HK-2 (cell line): ENCODE measurements at regions not wholly inside any gene's neighbourhood (a gene's known extent, or its start where the extent isn't known, plus 50 kb on each side); places are given as distances from the start of the nearest gene placed in this dataset.
"Not testable (repeated sequence)": the region's sequence is repeated elsewhere in the genome, so short reads cannot be mapped to it uniquely, and the experiment has no call there.

Experiments
- DNase-seq: peaks from one replicate; pipeline ENCODE4 v3.0.0-alpha.2; 2018; ENCODE audit not compliant: unreplicated experiment

DNA sequence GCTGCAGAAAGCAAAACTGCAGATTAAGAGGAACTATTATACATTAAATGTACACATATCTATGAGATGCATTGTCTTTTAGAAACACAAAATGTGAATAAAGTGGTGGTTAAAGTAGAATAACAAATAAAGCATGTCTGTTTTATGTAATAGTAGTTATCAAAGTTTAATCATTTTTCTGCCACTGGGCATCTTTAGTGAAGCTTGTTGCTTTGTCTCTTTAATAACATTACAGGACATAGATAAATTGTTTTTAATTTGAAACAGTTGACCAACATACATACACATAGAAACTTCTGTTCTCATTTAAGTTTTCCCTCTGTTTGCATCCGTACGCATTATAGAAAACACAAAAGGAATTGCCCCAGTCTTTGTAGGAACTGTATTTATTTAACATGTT lies 1700.0 kb upstream of the ADGRL3 start:
- DNase-seq, result no peak

- no peak for DNase-seq
Measured at GRCh38 chr4:59503731-59504130, 1696.4 kb upstream of the ADGRL3 start.

GRCh38 chr4:59511809-59512208 lies 1688.3 kb upstream of the ADGRL3 start:
- DNase-seq, result not testable (repeated sequence)

- DNase-seq, result no peak
Measured at GRCh38 chr4:59517007-59517406, 1683.1 kb upstream of the ADGRL3 start.

GRCh38 chr4:59518005-59518823 lies 1681.9 kb upstream of the ADGRL3 start:
- DNase-seq, result no peak

GRCh38 chr4:59525885-59526284 lies 1674.2 kb upstream of the ADGRL3 start:
- no peak for DNase-seq

DNA sequence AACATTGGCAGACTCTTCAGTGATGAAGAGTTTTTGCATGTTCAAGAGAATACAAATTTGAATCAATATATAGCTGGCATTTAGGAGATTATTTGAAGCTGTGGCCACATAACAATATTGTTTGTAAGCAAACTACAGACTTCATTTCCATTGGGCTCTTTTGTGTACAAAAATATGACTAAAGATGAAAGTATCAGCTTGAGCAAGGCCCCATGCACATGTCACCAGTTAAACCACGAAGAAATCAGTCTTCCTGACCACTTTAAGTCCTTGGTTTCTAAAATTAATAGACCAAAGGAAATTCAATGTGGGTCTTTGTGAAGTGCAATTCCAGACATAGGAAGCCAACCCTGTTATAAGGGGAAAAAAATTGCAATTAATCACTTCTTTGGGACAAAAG lies 1664.6 kb upstream of the ADGRL3 start:
- DNase-seq, result no peak

GRCh38 chr4:59536428-59536827 lies 1663.7 kb upstream of the ADGRL3 start:
- no peak for DNase-seq

- DNase-seq, result no peak
Measured at GRCh38 chr4:59537246-59537886, 1662.8 kb upstream of the ADGRL3 start.

DNA sequence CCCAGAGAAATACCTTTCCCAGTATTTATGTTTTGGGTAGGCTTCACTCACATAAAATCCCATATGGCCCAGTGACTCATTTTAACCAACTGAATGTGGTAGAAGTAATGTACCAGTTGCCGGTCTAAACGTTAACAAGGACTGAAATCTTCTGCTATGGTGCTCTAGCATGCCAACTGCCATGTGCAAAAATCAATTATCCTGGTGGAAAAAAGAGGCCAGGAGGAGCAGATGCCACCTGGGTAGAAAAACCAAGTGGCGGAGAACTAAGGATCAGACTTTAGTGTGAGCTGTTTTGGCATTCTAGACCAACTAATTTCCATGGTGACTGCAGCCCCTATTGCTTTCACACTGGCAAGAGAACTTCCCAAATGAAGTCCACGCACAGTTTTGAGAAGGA lies 1660.7 kb upstream of the ADGRL3 start:
- DNase-seq, result no peak

DNA sequence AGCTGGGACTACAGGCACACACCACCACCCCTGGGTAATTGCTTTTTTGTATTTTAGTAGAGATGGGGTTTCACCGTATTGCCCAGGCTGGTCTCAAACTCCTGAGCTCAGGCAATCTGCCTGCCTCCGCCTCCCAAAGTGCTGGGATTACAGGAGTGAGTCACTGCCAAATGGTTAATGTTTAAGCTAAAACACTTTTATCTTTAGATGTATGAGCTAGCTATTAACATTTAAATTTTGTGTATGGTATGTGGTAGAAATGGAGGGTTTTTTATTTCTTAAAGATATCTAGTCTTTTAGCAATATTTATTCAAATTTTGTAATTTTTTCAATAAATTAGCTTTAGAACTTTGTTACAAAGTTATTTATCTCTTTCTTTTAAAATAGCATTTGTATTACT lies 1659.8 kb upstream of the ADGRL3 start:
- no peak for DNase-seq

DNA sequence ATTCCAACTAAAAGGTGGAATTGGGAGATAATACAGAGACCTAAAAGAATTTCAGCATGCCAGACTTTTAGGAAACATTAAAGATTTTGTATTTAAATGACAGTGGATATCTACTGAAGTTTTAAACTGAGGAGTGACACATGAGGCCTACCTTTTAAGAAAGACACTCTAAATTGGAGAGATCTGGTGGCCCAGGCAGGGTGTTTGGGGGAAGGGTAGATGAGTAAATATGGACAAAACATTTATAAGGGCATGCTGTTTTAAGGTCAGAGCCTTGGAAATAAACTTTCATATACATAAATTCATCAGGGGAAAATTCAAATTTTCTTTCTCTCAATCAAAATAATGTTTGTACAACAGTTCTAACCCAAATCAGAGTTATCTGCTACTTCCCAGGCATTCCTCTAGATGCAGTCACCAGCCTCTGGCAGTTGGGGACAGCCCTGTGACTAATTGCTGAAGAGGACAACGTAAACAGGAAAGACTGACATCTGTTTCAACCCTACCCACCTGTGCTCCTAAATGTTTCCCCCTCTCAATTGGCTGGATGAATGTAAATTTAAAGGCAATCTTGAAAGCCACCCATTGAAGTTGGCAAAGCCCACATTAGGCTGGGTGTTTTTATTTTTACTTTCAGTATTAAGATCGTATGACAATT lies 1646.9 kb upstream of the ADGRL3 start:
- peak; percentile 14 for DNase-seq

- no peak for DNase-seq
Measured at GRCh38 chr4:59553721-59554091, 1646.4 kb upstream of the ADGRL3 start.

DNA sequence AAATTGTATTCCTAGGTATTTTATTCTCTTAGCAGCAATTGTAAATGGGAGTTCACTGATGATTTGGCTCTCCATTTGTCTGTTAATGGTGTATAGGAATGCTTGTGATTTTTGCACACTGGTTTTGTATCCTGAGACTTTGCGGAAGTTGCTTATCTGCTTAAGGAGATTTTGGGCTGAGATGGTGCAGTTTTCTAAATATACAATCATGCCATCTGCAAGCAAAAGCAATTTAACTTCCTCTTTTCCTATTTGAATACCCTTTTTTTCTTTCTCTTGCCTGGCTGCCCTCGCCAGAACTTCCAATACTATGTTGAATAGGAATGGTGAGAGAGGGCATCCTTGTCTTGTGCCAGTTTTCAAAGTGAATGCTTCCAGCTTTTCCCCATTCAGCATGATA lies 1643.9 kb upstream of the ADGRL3 start:
- not testable (repeated sequence) for DNase-seq

- not testable (repeated sequence) for DNase-seq
Measured at GRCh38 chr4:59560141-59560648, 1639.9 kb upstream of the ADGRL3 start.

DNA sequence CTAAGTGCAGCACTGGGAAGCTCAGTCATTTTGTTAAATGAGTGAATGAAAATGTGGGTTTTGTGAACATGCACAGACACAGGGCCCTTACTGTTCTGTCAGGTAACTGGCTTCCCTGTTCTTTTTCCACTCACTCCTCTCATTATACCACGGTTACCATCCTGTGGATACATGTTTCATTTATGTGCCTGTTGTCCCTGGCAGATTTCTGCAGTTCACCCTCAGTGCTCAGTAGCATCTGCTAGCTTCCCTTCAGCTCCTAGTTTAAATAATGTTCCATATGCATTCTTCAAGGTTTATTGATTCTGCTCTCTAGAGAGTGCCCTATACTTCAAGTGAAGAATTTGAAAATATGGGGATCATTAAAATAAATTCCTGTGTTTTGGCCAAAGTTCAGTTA lies 1634.3 kb upstream of the ADGRL3 start:
- no peak for DNase-seq

- no peak for DNase-seq
Measured at GRCh38 chr4:59570860-59571476, 1629.2 kb upstream of the ADGRL3 start.

DNA sequence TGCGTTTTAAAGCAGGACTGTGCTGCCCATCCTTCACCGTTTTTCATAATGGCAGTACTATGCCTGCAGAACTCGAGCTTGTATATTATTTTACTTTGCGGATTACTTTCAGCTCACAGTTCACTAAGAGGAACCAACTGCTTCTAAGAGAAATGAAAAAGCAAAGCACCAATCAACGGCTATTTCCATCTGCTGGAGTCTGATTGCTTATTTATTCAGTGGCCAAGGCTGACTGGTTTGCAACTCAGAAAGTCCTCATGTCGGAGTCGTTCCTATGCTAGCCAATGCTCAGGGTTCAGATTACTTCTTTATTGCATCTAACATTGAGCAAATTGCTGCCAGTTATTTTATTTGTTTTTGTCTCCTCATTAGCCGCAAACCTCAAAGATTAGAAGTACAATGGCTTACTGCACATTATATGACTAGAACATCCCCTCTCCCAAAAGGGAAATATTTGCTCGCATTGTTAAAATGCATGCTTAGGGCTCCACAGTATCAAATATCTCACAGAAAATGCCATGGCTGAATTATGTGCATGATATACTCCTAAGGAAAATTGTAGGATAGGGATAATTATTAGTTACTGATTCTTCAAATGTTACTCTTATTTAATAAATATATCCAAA lies 1628.2 kb upstream of the ADGRL3 start:
- no peak for DNase-seq

DNA sequence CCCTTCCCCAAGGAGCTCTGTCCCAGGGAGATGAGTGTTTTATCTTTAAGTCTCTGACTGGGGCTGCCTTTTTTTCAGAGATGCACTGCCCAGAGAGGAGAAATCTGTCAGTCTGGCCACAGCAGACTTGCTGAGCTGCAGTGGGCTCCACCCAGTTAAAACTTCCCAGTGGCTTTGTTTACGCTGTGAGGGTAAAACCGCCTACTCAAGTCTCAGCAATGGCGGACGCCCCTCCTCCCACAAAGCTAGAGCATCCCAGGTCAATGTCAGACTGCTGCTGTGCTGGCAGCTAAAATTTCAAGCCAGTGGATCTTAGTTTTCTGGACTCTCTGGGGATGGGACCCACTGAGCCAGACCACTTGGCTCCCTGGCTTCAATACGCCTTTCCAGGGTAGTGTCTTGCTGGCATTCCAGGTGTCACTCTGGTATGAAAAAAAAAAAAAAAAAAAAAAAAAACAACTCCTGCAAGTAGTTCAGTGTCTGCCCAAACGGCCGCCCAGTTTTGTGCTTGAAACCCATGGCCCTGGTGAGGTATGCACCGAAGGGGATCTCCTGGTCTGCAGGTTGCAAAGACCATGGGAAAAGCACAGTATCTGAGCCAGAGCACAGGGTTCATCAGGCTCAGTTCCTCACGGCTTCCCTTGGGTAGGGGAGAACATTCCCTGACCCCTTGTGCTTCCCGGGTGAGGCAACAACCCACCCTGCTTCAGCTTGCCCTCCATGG lies 1616.1 kb upstream of the ADGRL3 start:
- DNase-seq, result no peak

GRCh38 chr4:59597536-59598329 lies 1602.4 kb upstream of the ADGRL3 start:
- no peak for DNase-seq

- no peak for DNase-seq
Measured at GRCh38 chr4:59598330-59598618, 1601.9 kb upstream of the ADGRL3 start.
